NCI-H748 (cell line): ENCODE measurements at regions not wholly inside any gene's neighbourhood (a gene's known extent, or its start where the extent isn't known, plus 50 kb on each side); places are given as distances from the start of the nearest gene placed in this dataset.

Experiments used
- DNase-seq: peaks from one replicate; lab custom pipeline; 2025; ENCODE audit not compliant: unreplicated experiment; lab: John Stamatoyannopoulos, UW

- DNase-seq = no peak
These were observed 390.0 kb upstream of the IRX4 start for GRCh38 chr5:2272755-2273154.

- no peak for DNase-seq
These were observed 389.3 kb upstream of the IRX4 start for GRCh38 chr5:2272039-2272438.

- no peak for DNase-seq
These were observed 388.6 kb upstream of the IRX4 start for GRCh38 chr5:2271316-2271715.

- DNase-seq = no peak
These were observed 387.7 kb upstream of the IRX4 start for GRCh38 chr5:2270467-2270866.

GRCh38 chr5:2269656-2270055, 386.9 kb upstream of the IRX4 start:
- no peak for DNase-seq

- DNase-seq = no peak
These were observed 385.3 kb upstream of the IRX4 start for GRCh38 chr5:2267991-2268390.

GRCh38 chr5:2266641-2267240, 384.0 kb upstream of the IRX4 start:
- no peak for DNase-seq

GRCh38 chr5:2265341-2265740, 382.6 kb upstream of the IRX4 start:
- DNase-seq = no peak

- no peak for DNase-seq
These were observed 381.0 kb upstream of the IRX4 start for GRCh38 chr5:2263763-2264162.

GRCh38 chr5:2262620-2263019, 379.9 kb upstream of the IRX4 start:
- DNase-seq = no peak

- DNase-seq = no peak
These were observed 378.4 kb upstream of the IRX4 start for GRCh38 chr5:2261004-2261703.

- no peak for DNase-seq
These were observed 377.7 kb upstream of the IRX4 start for GRCh38 chr5:2260211-2261003.

- DNase-seq = no peak
These were observed 376.9 kb upstream of the IRX4 start for GRCh38 chr5:2259494-2260107.

GRCh38 chr5:2258861-2259260, 376.1 kb upstream of the IRX4 start:
- no peak for DNase-seq

GRCh38 chr5:2257326-2258244, 374.9 kb upstream of the IRX4 start:
- no peak for DNase-seq

- no peak for DNase-seq
These were observed 374.1 kb upstream of the IRX4 start for GRCh38 chr5:2256691-2257280.

GRCh38 chr5:2255915-2256690, 373.4 kb upstream of the IRX4 start:
- DNase-seq = no peak

GRCh38 chr5:2254880-2255750, 372.4 kb upstream of the IRX4 start:
- no peak for DNase-seq

GRCh38 chr5:2254406-2254805, 371.7 kb upstream of the IRX4 start:
- no peak for DNase-seq
